RPMI8226 (cell line): ENCODE measurements at regions not wholly inside any gene's neighbourhood (a gene's known extent, or its start where the extent isn't known, plus 50 kb on each side); places are given as distances from the start of the nearest gene placed in this dataset.
"Not testable (repeated sequence)": the region's sequence is repeated elsewhere in the genome, so short reads cannot be mapped to it uniquely, and the experiment has no call there.

Experiments
- DNase-seq: peaks from one replicate; pipeline ENCODE4 v3.0.0-alpha.2; 2015

DNA sequence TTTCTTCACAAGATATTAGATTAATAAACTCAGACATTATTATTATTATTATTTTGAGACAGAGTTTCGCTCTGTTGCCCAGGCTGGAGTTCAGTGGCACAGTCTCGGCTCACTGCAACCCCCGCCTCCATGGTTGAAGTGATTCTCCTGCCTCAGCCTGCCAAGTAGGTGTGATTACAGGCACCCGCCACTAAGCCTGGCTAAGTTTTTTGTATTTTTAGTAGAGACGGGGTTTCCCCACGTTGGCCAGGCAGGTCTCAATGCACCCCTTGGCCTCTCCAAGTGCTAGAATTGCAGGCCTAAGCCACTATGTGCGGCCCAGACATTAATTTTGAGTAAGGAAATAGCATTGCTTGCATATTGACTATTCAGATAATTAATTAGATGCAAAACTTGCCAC, 554.9 kb upstream of the LRFN5 start:
- no peak for DNase-seq

DNA sequence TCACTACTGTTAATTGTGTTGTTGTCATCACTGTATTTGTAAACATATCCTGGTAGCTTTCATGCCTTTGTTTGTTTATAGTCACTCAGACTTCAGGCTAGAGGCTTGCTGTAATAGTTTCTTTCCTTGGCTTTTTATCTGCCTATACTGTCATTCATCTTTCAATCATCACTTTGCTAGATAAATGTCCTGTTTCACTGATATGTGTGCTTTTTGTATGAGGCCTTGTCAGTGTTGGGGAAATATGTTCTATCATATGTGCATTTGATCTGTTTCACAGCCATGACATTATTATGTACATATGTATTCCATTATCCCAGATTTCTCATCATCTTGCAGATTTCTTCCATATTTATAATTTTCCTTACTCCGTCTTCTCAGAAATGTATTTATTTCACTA, 558.9 kb upstream of the LRFN5 start:
- DNase-seq, result no peak

DNA sequence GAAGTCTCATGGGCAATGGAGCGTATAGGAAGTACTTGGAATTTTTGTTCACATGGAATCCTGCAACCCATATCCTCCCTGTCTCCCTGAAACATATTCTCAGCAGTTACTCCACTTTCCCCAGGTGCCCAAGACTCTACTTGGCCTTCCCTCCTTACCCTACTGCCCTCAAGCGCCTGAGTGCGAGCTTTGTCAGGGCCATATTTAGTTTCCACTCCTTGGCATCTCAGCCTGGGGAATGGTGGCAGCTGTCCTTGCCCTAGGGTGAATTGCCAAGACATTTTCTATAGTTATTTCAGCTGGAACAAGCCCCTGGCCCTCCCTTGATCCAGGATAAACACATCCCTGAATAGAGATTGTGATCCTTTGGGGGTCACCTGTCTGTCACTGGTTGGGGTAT, 569.3 kb upstream of the LRFN5 start:
- DNase-seq, result no peak

DNA sequence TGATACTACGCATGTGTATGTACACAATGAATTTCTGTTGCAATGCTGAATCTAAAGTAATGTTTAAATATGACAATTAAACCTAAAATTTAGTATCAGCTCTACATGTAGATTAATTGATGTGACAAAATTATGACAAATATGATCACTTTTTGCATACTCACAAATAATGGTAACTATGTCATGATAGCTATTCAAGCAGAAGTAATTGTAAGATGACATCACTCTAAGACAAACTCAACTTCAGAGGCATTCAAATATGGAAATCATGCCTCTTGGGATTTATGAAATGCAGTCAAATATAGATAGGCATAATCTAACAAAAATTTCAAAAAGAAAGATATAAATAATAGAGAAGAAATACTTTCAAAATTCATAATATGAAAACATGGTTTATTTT, 571.7 kb upstream of the LRFN5 start:
- DNase-seq, result no peak

DNA sequence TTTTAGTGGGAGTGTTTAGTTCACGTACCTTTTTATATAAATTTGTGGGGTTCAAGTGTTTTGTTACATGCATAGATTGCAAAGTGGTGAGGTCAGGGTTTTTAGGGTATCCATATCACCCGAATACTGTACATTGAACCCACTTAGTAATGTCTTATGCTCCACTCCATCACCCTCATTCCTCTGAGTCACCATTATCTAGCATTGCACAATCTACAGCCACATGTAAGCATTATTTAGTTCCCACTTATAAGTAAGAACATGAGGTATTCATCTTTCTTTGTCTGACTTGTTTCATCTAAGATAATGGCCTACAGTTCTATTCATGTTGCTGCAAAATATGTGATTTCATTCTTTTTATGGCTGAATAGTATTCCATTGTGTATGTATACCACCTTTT, 583.7 kb upstream of the LRFN5 start:
- no peak for DNase-seq

DNA sequence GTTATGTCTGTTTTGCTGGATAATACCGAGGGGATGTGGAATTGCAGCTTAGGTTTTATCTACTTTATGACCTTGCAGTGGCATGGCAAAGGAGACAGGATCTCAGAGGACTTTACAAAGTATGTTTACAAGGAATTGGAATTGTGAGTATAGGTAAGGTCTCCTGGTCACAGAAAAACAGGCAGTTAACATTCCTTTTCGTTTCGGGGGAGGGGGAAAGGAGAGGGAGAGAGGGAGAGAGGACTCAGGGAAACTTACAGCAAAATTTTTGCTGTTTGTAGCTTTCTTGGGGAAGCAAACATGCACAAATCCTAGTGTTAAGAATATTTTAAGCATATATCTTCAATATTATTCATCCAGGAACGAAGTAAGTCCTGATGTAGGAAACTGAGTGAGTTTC, 590.5 kb upstream of the LRFN5 start:
- DNase-seq, result no peak

DNA sequence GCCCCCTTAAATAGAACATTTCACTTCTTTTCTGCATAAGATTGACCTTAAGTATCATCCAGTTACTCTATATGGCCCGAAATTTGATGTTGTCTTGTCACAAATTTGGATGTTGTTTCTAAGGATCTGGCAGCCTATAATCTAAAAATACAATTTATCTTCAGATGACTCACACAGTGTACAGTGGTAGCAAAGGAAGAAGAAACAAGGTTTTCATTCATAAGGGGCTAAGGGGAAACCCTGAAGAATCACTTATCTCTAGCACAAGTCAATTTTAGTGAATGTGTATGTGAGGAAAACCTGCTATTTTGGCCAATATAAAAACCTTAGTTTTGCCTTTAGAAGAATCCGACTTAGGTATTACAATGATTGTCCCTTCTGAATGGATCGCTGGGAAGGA, 606.3 kb upstream of the LRFN5 start:
- DNase-seq, result no peak

DNA sequence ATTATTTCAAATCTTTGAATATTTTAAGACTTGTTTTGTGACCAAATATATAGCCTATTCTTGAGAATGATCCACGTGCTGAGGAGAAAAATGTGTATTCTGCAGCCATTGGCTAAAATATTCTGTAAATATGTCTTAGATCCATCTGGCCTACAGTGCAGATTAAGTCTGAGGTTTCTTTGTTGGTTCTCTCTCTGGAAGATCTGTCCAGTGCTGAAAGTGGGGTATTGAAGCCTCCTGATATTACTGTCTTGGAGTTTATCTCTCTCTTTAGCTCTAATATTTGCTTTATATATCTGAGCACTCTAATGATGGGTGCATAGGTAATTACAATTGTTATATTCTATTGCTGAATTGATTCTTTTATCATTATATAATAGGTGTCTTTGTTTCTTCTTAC, 617.4 kb upstream of the LRFN5 start:
- no peak for DNase-seq

DNA sequence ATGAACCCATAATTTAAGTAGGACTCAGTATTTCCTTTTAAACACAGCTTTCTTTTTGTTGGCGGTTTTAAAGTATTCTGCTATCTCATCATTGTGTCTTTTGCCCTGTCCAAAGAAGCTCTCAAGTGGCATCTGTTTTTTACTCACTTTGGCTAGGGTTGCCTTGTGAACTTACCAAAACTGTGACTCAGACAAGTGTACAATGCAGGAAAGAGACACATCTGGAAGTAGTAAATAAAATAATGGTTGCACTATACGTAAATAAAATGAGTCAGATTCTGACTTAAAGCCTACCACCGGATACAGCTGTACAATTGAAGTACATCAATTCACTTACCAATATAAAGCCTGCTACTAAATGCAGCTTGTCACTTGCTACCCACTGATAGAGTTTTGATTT, 619.2 kb upstream of the LRFN5 start:
- no peak for DNase-seq

DNA sequence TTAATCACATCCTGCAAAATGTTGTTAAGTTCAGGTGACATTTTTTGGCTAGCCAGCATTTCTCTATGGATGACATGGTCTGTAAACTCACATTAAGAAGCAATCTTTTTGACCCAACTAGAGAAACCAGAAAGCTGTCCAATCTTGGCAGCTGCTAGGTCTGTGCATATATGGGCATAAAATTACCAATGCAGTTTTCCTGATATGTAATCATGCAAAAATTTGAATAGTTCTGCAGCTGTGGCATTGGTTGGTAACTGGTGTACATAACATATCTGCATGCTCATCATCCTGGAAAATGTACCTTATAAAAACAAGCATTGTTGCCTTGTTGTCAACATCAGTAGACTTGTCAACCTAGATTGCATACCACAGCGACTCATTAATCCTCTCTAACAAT, 620.0 kb upstream of the LRFN5 start:
- no peak for DNase-seq

DNA sequence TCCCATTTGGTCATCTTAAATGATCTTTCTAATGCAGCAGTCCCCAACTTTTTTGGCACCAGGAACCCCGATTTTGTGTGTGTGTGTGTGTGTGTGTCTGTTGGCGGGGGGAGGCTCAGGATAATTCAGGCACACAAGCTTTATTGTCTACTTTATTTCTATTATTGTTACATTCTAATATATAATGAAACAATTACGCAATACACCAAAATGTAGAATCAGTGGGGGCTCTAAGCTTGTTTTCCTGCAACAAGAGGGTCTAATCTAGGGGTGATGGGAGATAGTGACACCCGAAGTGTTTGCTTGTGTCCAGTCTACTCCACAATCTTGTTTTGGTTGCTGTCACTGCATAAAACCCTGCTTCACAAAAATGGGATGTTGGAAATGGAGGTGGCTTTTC, 621.1 kb upstream of the LRFN5 start:
- DNase-seq, result no peak

DNA sequence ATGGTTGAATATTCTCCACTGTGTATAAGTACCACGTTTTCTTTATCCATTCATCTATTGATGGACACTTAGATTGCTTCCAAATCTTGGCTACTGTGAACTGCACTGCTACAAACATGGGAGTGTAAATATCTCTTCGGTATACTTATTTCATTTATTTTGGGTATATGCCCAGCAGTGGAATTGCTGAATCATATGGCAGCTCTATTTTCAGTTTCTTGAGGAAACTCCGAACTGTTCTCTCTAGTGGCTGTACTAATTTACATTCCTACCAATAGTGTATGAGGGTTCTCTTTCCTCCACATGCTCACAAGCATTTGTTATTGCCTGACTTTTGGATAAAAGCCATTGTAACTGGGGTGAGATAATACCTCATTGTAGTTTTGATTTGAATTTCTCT, 623.1 kb upstream of the LRFN5 start:
- peak; percentile 10 for DNase-seq

DNA sequence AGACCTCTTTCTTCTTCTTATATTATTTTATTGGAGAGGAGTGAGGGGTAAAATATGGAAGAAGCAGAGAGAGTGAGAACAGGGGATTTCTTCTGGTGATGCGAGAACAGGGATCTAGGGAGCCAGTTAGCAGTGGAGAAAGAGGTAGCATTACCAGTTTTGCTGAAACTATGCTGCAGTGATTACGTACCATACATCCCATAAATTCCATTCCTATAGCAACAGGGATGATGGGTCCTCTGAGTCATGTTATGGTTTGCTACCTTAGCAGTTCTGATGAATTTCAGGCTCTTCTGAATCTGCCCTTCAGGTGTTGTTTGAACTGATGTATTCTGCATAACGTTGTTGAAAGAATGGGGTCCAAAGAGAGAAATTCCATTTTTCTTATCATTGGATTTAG, 625.4 kb upstream of the LRFN5 start:
- no peak for DNase-seq

DNA sequence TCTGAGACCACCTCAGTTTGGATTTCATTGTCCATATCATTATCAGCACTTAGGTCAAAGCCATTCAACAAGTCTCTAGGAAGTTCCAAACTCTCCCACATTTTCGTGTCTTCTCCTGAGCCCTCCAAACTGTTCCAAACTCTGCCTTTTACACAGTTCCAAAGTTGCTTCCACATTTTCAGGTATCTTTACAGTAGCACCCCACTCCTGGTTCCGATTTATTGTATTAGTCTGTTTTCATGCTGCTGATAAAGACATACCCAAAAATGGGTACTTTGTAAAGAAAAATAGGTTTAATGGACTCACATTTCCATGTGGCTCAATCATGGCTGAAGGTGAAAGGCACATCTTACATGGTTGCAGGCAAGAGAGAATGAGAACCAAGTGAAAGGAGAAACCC, 646.4 kb upstream of the LRFN5 start:
- DNase-seq, result not testable (repeated sequence)

DNA sequence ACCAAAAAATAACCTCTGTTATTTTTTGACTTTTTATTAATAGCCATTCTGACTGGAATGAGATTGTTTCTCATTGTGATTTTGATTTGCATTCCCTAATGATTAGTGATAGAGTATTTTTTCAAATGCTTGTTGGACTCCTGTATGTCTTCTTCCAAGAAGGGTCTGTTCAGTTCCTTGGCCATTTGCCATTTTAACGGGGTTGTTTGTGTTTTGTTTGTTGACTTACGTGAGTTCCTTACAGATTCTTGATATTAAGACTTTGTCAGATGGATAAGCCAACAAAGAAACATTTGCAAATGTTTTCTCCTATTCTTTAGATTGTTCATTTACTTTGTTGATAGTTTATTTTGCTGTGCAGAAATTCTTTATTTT, 651.6 kb upstream of the LRFN5 start:
- DNase-seq, result peak; percentile 8

DNA sequence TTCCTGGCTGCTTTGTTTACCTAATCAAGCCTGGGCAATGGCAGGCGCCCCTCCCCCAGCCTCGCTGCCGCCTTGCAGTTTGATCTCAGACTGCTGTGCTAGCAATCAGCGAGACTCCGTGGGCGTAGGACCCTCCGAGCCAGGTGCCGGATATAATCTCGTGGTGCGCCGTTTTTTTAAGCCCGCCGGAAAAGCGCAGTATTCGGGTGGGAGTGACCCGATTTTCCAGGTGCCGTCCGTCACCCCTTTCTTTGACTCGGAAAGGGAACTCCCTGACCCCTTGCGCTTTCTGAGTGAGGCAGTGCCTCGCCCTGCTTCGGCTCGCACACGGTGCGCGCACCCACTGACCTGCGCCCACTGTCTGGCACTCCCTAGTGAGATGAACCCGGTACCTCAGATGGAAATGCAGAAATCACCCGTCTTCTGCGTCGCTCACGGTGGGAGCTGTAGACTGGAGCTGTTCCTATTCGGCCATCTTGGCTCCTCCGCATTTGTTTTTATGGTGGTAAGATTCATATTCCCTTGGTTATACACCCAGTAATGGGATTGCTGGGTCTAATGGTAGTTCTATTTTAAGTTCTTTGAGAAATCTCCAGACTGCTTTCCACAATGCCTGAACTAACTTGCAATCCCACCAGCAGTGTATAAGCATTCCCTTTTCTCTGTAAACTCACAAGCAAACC, 652.1 kb upstream of the LRFN5 start:
- not testable (repeated sequence) for DNase-seq

DNA sequence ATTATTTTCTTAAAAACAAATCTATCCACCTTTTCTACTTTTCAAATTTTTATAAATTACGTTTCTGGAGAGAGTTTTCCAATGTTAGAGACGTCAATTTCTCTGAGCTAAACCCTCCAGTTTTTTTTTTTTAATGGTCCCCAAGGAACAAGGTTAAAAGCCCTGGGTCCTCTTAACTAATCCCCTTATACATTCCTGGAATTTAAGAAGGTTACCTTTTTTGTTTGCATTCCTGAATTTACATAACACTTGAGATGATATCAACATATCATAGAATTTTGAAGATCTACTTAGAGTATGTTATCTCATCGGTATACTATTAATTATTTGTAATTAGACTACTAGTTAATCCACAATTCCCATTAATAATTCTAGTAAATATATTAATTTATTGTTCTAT, 662.2 kb upstream of the LRFN5 start:
- no peak for DNase-seq

DNA sequence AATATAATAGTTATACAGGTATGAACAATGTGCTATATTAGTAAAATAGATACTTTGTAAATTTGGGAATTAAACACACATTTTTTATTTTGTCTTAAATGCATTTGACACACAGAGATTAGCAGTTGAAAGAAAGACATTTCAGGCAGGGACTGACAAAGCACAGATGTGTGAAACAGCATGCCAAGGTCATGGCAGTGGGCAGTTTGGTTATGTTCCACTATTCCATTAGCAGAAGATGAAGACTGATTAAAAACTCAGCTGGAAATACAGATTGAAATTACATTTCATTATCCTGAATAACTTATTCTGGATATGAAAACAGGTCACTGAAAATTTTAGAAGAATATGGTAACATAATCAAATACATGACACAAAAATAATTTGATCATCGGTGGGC, 669.8 kb upstream of the LRFN5 start:
- no peak for DNase-seq

DNA sequence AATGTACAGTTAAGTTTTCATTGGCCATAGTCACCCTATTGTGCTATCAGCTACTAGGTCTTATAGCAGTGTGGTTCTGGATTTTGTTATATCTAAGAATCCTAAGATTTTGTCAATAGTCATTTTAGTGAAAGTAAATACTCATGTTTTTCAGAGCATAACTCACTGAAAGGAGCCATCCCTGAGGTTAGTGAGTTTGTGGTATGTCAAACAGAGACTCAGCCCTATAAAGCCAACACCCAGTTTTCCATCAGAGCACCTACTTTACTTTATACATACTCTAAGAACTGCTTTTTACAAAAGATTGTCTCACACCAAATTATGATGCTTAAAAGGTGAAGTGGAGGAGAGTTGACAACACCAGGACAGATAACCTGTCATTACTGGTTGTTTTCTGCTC, 686.3 kb upstream of the LRFN5 start:
- DNase-seq, result no peak

DNA sequence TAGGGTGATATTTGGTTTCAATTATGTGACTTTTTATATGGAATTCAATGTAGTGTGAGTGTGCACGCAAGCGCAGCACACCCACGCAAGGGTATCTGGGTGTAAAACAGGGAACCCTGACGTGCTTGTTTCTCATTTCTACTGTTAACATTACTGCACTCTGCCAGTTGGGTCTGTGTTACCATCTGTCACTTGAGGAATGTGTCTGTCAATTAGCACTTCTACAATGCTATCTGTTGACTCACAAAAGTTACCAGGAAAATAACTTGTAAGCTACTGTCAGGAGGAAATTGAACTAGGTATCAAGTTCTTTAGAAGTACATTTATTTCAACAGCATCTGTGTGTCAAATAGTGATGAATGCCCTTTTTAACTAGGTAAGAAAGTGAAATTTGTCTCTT, 695.5 kb upstream of the LRFN5 start:
- DNase-seq, result no peak

DNA sequence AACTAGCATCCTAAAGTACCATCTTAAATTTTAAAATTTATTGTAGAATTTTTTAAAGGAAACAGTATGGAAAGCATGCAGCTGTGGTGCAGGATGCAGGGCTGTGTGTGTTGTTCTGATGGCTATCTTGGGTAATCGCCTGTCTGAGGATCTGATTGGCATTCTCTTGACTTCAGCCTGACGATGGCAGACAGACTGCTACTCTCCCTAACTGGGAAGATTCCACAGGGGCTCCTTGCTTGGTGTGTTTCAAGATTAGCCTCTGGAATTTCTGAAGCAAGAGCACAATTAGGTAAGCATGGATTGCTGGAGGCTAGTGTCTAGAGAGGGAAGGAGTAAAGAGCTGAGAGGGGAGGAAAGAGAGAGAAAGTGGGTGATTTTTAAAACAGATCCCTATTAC, 696.8 kb upstream of the LRFN5 start:
- no peak for DNase-seq

DNA sequence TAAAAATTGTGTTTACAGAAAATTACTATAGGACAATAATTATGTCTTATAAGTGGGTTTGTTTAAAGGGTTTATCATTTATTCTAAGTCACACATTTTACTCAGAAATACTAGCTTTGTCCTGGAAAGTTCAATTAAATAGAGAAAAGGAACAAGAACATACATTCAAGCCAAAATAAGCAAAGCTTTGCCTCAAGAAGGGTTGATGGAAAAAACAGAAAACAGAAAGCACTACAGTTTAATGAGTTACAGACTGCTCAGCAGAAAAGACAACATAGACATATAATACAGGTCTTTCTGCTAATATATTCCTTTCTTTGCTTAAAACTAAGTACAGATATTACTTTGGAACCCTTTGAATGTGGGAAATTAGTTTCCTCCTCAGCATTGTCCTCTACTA, 703.0 kb upstream of the LRFN5 start:
- no peak for DNase-seq

DNA sequence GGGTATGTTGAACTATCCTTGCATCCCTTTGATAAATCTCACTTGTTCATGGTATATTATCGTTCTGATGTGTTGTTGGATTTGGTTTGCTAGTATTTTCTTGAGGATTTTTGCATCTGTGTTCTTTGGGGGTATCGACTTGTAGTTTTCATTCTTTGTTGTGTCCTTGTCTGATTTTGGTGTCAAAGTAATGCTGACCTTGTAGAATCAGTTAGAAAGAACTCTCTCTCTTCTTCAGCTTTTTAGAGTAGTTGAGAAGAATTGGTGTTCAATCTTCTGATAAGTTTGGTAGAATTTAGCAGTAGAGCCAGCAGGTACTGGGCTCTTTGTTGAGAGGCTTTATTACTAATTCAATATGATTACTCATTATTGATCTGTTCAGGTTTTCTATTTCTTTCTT, 707.2 kb upstream of the LRFN5 start:
- DNase-seq, result no peak

DNA sequence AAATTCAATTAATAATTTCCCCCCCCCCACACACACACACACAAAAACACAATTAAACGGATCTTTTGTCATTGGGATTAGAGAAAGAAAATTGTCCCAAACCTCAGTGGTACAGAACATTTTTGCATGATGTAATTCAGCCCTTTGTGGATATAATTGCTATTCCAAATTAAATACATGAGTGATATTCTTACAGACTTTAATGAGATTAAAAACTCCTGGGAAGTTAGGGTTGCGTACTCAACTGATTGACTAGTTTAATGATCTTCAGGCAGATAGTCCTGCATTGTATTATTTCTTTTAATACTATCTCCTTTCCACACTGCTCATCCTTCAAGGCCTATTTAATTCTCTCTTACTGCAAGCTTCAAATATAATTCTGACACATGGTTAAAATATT, 711.8 kb upstream of the LRFN5 start:
- DNase-seq, result no peak

DNA sequence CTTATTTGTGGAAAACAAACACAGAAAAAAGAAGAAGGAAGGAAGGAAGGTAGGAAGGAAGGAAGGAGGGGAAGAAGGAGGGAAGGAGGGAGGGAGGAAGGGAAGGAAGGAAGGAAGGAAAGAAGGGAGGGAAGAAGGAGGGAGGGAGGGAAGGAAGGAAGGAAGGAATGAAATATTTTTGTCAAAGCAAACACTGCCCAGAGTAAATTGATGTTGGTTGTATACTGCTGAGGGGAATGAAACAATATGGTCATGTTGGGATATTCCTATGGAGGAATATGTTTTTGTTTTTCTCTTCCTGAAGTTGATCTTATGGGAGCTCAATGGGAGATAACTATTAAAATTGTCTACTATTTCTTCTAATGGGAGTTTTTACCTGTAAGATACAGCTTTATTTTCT, 717.5 kb upstream of the LRFN5 start:
- no peak for DNase-seq

DNA sequence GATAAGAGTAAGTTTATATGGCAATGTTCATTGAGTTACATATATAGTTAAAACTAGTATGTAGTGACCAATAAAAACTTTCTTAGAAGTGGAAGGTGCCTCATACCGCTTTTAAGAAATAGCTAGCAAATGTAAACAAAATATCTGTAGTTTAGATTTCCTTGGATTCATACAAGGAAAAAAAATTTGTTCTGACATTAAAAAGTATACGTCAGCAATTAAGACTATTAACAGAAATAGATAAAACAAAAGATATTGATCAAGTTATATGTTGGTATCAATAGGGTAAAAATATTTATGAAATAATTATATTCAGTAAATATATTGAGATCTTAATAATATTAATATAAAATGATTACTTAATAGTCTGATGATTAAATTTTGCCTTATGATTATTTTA, 718.8 kb upstream of the LRFN5 start:
- DNase-seq, result no peak
